H1 (cell line): ENCODE measurements at regions not wholly inside any gene's neighbourhood (a gene's known extent, or its start where the extent isn't known, plus 50 kb on each side); places are given as distances from the start of the nearest gene placed in this dataset.

Experiments used
- CHD7 ChIP-seq: fragments of 300-600 bp; sonication (generic); IDR thresholded peaks from 2 replicates; pipeline ENCODE4 v1.7.1; 2012; ENCODE audit warnings: low read length, moderate library complexity, mild to moderate bottlenecking, inconsistent platforms; ENCODE audit not compliant: insufficient replicate concordance
- GABPA ChIP-seq: IDR thresholded peaks from 2 replicates; pipeline ENCODE4 v1.6.1; 2011; ENCODE audit warnings: mild to moderate bottlenecking, low read length, moderate library complexity, borderline replicate concordance; ENCODE audit not compliant: insufficient read depth
- HDAC2 ChIP-seq, 2 experiments: fragments of 300-600 bp in 1 of 2; sonication (generic) in 1 of 2; IDR thresholded peaks; 2 replicates each; pipeline ENCODE4 v1.6.1; 2011 to 2012; ENCODE audit warnings: low read depth in 2 of 2, low read length in 2 of 2, mild to moderate bottlenecking in 2 of 2, moderate library complexity in 2 of 2, borderline replicate concordance in 1 of 2, inconsistent platforms in 1 of 2
- NRF1 ChIP-seq: IDR thresholded peaks from 2 replicates; pipeline ENCODE4 v1.6.1; 2011; ENCODE audit warnings: mild to moderate bottlenecking, low read depth, low read length, improper control_type of control experiment
- SIN3A ChIP-seq, 2 experiments: IDR thresholded peaks in 1 of 2; conservative IDR thresholded peaks in 1 of 2; 2 replicates each; pipeline ENCODE4 v1.6.1; 2011 to 2012; ENCODE audit warnings: low read length in 2 of 2, improper control_type of control experiment in 1 of 2, low read depth in 1 of 2, mild to moderate bottlenecking in 1 of 2

GRCh38 chr4:81319657-81320056, 104.6 kb upstream of the PRKG2 start (continued):
- TF ChIP-seq CHD7: no peak
- TF ChIP-seq GABPA: no peak
- TF ChIP-seq NRF1: no peak
- no peak for TF ChIP-seq HDAC2 (IDR thresholded peaks at IDR 0.05; ENCODE audit: borderline replicate concordance in 1 of 2, low read depth in 2 of 2, low read length in 2 of 2)
- no peak for TF ChIP-seq SIN3A (conservative IDR thresholded peaks at IDR 0.05 in 1 of 2, IDR thresholded peaks at IDR 0.05 in 1 of 2; ENCODE audit: low read depth in 1 of 2, low read length in 2 of 2)
